HL-60 (cell line): ENCODE measurements at regions not wholly inside any gene's neighbourhood (a gene's known extent, or its start where the extent isn't known, plus 50 kb on each side); places are given as distances from the start of the nearest gene placed in this dataset.

Experiments
- CTCF ChIP-seq: IDR thresholded peaks from one replicate; pipeline ENCODE4 v1.5.1; 2011; ENCODE audit warnings: low read length, control low read depth, inconsistent platforms; ENCODE audit not compliant: insufficient read depth
- GABPA ChIP-seq: IDR thresholded peaks from 2 replicates; pipeline ENCODE4 v1.6.1; 2012; ENCODE audit warnings: low read depth
- POLR2AphosphoS5 ChIP-seq: IDR thresholded peaks from 2 replicates; pipeline ENCODE4 v1.6.1; 2012; ENCODE audit warnings: low read depth
- REST ChIP-seq: IDR thresholded peaks from 2 replicates; pipeline ENCODE4 v1.6.1; 2012; ENCODE audit warnings: low read depth; ENCODE audit not compliant: insufficient replicate concordance
- SPI1 ChIP-seq: IDR thresholded peaks from 2 replicates; pipeline ENCODE4 v1.6.1; 2012; ENCODE audit warnings: low read depth, mild to moderate bottlenecking, borderline replicate concordance

- TF ChIP-seq CTCF = no peak
- TF ChIP-seq REST = no peak
- no peak for TF ChIP-seq GABPA
- no peak for TF ChIP-seq POLR2AphosphoS5
- TF ChIP-seq SPI1 = no peak
Observed at GRCh38 chr2:37552339-37552738, 119.1 kb downstream of the CDC42EP3 start.
